SK-N-SH treated with all-trans-retinoic acid at 6 μM for 48 hours (cell line): ENCODE measurements at regions not wholly inside any gene's neighbourhood (a gene's known extent, or its start where the extent isn't known, plus 50 kb on each side); places are given as distances from the start of the nearest gene placed in this dataset.
"Not testable (repeated sequence)": the region's sequence is repeated elsewhere in the genome, so short reads cannot be mapped to it uniquely, and the experiment has no call there.

ENCODE experiments used
- ATAC-seq: fragments of 200-7000 bp; cut with Tn5 transposase; 3 replicates; pipeline ENCODE4 v1.9.1; 2020; ENCODE audit warnings: mild to moderate bottlenecking, moderate library complexity
- ARNTL ChIP-seq: fragments of 450-650 bp; formaldehyde crosslinking; IDR thresholded peaks from 2 replicates; pipeline ENCODE4 v1.5.0; 2020; ENCODE audit warnings: low read depth, mild to moderate bottlenecking, moderate library complexity, borderline replicate concordance
- BACH2 ChIP-seq: fragments of 250-450 bp; sonication (Bioruptor Pico); IDR thresholded peaks from 2 replicates; pipeline ENCODE4 v1.9.0; 2021; ENCODE audit warnings: mild to moderate bottlenecking, borderline replicate concordance
- CSDC2 ChIP-seq: fragments of 250-450 bp; sonication (Bioruptor Pico); IDR thresholded peaks from 2 replicates; pipeline ENCODE4 v1.5.0; 2020; ENCODE audit warnings: mild to moderate bottlenecking, moderate library complexity
- ESRRG ChIP-seq: fragments of 250-450 bp; sonication (Bioruptor Pico); IDR thresholded peaks from 2 replicates; pipeline ENCODE4 v1.6.1; 2021; ENCODE audit warnings: mild to moderate bottlenecking
- GLIS3 ChIP-seq: fragments of 250-450 bp; sonication (Bioruptor Pico); IDR thresholded peaks from 2 replicates; pipeline ENCODE4 v1.5.0; 2020; ENCODE audit warnings: mild to moderate bottlenecking, moderate library complexity
- ISL1 ChIP-seq: fragments of 250-450 bp; sonication (Bioruptor Pico); IDR thresholded peaks from 2 replicates; pipeline ENCODE4 v2.1.2; 2022; ENCODE audit warnings: mild to moderate bottlenecking, moderate library complexity
- OSR1 ChIP-seq: fragments of 250-450 bp; sonication (Bioruptor Pico); IDR thresholded peaks from 2 replicates; pipeline ENCODE4 v1.8.0; 2022; ENCODE audit warnings: moderate library complexity, mild to moderate bottlenecking, inconsistent platforms
- PPARA ChIP-seq: fragments of 250-450 bp; sonication (Bioruptor Pico); IDR thresholded peaks from 2 replicates; pipeline ENCODE4 v1.5.0; 2020; ENCODE audit warnings: mild to moderate bottlenecking, borderline replicate concordance
- RARB ChIP-seq: fragments of 250-450 bp; sonication (Bioruptor Pico); IDR thresholded peaks from 2 replicates; pipeline ENCODE4 v1.8.0; 2021; ENCODE audit warnings: mild to moderate bottlenecking, moderate library complexity
- SNAI2 ChIP-seq: fragments of 250-450 bp; sonication (Bioruptor Pico); IDR thresholded peaks from 2 replicates; pipeline ENCODE4 v1.5.0; 2020; ENCODE audit warnings: mild to moderate bottlenecking, moderate library complexity
- TCF4 ChIP-seq: fragments of 250-450 bp; sonication (Bioruptor Pico); IDR thresholded peaks from 2 replicates; pipeline ENCODE4 v1.8.0; 2021; ENCODE audit warnings: mild to moderate bottlenecking, moderate library complexity, borderline replicate concordance
- TOX ChIP-seq: fragments of 250-450 bp; sonication (Bioruptor Pico); IDR thresholded peaks from 2 replicates; pipeline ENCODE4 v1.8.0; 2021; ENCODE audit warnings: mild to moderate bottlenecking, moderate library complexity, borderline replicate concordance
- ZC3H10 ChIP-seq: fragments of 250-450 bp; sonication (Bioruptor Pico); IDR thresholded peaks from 2 replicates; pipeline ENCODE4 v1.5.1; 2021; ENCODE audit warnings: mild to moderate bottlenecking, moderate library complexity
- ZFP3 ChIP-seq: fragments of 250-450 bp; sonication (Bioruptor Pico); IDR thresholded peaks from 2 replicates; pipeline ENCODE4 v1.5.0; 2020; ENCODE audit warnings: mild to moderate bottlenecking, moderate library complexity
- ZNF565 ChIP-seq: fragments of 450-650 bp; formaldehyde crosslinking; conservative IDR thresholded peaks from 2 replicates; pipeline ENCODE4 v1.5.0; 2020; ENCODE audit warnings: low read depth, mild to moderate bottlenecking, moderate library complexity
- ZNF70 ChIP-seq: fragments of 450-650 bp; formaldehyde crosslinking; IDR thresholded peaks from 2 replicates; pipeline ENCODE4 v1.5.0; 2020; ENCODE audit warnings: mild to moderate bottlenecking, moderate library complexity
- ZNF8 ChIP-seq: fragments of 450-650 bp; formaldehyde crosslinking; IDR thresholded peaks from 2 replicates; pipeline ENCODE4 v1.5.0; 2020; ENCODE audit warnings: mild to moderate bottlenecking, moderate library complexity
- TF ChIP-seq, protein P1 (sequence below): fragments of 250-450 bp; sonication (Bioruptor Pico); IDR thresholded peaks from 2 replicates; pipeline ENCODE4 v1.8.0; 2021; ENCODE audit warnings: low read depth, mild to moderate bottlenecking, moderate library complexity, borderline replicate concordance
- TF ChIP-seq, protein P2 (sequence below): fragments of 250-450 bp; sonication (Bioruptor Pico); IDR thresholded peaks from 2 replicates; pipeline ENCODE4 v1.5.1; 2021; ENCODE audit warnings: mild to moderate bottlenecking, moderate library complexity
- TF ChIP-seq, protein P3 (sequence below): fragments of 250-450 bp; sonication (Bioruptor Pico); IDR thresholded peaks from 2 replicates; pipeline ENCODE4 v1.8.0; 2020; ENCODE audit warnings: mild to moderate bottlenecking, moderate library complexity, borderline replicate concordance
- TF ChIP-seq, protein P4 (sequence below): fragments of 250-450 bp; sonication (Bioruptor Pico); IDR thresholded peaks from 2 replicates; pipeline ENCODE4 v1.5.1; 2020; ENCODE audit warnings: low read depth, mild to moderate bottlenecking, moderate library complexity

DNA sequence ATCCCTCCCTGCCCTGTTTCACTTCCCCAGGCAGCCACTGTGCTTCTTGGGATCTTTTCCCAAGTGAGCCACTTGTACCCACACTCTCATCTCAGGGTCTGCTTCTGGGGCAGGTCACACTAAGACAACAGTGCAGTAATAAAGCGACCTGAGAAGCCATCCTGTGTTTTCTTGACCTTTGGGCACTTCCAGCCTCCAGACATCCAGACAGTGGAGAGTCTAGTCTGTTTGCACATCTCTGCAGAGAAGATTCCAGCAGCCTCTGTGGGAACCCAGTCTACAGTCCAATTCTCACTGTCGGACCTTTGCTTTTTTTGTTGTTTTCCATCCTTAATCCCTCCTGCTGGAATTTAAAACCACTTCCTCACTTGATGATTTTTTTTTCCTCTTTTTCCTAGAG is 50.3 kb upstream of the ATP6AP2 start:
- TF ChIP-seq ZNF70 (CRISPR knock-in tag): no peak
- no peak for TF ChIP-seq ESRRG (CRISPR knock-in tag)
- no peak for TF ChIP-seq PPARA
- TF ChIP-seq, protein P1, sequence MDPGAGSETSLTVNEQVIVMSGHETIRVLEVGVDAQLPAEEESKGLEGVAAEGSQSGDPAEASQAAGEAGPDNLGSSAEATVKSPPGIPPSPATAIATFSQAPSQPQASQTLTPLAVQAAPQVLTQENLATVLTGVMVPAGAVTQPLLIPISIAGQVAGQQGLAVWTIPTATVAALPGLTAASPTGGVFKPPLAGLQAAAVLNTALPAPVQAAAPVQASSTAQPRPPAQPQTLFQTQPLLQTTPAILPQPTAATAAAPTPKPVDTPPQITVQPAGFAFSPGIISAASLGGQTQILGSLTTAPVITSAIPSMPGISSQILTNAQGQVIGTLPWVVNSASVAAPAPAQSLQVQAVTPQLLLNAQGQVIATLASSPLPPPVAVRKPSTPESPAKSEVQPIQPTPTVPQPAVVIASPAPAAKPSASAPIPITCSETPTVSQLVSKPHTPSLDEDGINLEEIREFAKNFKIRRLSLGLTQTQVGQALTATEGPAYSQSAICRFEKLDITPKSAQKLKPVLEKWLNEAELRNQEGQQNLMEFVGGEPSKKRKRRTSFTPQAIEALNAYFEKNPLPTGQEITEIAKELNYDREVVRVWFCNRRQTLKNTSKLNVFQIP (CRISPR knock-in tag): no peak
- TF ChIP-seq, protein P2, sequence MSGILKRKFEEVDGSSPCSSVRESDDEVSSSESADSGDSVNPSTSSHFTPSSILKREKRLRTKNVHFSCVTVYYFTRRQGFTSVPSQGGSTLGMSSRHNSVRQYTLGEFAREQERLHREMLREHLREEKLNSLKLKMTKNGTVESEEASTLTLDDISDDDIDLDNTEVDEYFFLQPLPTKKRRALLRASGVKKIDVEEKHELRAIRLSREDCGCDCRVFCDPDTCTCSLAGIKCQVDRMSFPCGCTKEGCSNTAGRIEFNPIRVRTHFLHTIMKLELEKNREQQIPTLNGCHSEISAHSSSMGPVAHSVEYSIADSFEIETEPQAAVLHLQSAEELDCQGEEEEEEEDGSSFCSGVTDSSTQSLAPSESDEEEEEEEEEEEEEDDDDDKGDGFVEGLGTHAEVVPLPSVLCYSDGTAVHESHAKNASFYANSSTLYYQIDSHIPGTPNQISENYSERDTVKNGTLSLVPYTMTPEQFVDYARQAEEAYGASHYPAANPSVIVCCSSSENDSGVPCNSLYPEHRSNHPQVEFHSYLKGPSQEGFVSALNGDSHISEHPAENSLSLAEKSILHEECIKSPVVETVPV: no peak
- no peak for TF ChIP-seq ISL1 (CRISPR knock-in tag)
- no peak for TF ChIP-seq RARB (CRISPR knock-in tag)
- TF ChIP-seq ZNF565 (CRISPR knock-in tag): no peak
- no peak for TF ChIP-seq ARNTL (CRISPR knock-in tag)
- TF ChIP-seq BACH2: no peak
- TF ChIP-seq, protein P3, sequence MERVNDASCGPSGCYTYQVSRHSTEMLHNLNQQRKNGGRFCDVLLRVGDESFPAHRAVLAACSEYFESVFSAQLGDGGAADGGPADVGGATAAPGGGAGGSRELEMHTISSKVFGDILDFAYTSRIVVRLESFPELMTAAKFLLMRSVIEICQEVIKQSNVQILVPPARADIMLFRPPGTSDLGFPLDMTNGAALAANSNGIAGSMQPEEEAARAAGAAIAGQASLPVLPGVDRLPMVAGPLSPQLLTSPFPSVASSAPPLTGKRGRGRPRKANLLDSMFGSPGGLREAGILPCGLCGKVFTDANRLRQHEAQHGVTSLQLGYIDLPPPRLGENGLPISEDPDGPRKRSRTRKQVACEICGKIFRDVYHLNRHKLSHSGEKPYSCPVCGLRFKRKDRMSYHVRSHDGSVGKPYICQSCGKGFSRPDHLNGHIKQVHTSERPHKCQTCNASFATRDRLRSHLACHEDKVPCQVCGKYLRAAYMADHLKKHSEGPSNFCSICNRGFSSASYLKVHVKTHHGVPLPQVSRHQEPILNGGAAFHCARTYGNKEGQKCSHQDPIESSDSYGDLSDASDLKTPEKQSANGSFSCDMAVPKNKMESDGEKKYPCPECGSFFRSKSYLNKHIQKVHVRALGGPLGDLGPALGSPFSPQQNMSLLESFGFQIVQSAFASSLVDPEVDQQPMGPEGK (CRISPR knock-in tag): no peak
- no peak for TF ChIP-seq ZFP3 (CRISPR knock-in tag)
- TF ChIP-seq GLIS3: no peak
- TF ChIP-seq, all 23 proteins: peak for 0
- no peak for ATAC-seq

DNA sequence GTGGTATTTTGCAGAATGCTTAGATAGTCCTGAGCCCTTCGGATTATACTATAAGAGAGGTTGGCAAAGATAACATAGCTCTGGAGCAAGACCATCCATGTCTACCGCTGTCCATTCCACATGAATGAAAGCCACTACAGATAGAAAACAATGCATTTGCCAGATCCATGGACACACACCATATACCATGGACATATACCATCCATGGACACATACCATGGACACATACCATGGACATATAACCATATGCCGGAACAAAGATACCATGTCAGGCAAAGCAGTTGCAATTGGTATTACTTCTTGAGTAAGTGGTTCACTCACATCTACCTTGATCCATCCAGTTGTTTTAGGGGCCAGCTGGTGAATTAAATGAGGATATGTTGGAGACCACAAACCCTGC is 53.2 kb upstream of the ATP6AP2 start:
- no peak for ATAC-seq
- TF ChIP-seq PPARA (no peak), RARB (CRISPR knock-in tag) (no peak), SNAI2 (CRISPR knock-in tag) (no peak), TOX (no peak), ZNF565 (CRISPR knock-in tag) (no peak), ARNTL (CRISPR knock-in tag) (no peak), ESRRG (CRISPR knock-in tag) (no peak), ISL1 (CRISPR knock-in tag) (no peak)
- TF ChIP-seq, protein P1 (CRISPR knock-in tag): no peak

DNA sequence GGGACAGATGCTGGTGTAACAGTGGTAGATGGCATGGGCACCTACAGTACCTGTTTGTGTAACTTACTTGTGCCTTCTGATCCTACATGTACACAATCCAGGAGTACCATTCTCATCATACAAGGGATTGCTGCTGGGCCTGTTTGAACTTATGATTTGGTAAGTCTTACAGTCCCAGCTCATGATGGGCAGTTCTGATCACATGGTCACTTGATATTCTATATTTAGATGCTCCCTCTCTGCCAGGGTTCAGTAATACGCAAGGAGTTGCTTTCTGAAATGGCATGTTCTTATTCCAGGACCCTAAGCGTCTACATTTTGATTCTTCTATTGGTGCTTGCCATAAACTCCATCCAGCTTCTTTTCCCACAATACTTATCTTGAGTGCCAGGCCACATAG is 54.4 kb upstream of the ATP6AP2 start:
- TF ChIP-seq, protein P1 (CRISPR knock-in tag): no peak
- TF ChIP-seq OSR1 (CRISPR knock-in tag) (no peak), ARNTL (CRISPR knock-in tag) (no peak), RARB (CRISPR knock-in tag) (no peak), ZFP3 (CRISPR knock-in tag) (no peak), PPARA (no peak), GLIS3 (no peak), ZNF70 (CRISPR knock-in tag) (no peak), BACH2 (no peak), ISL1 (CRISPR knock-in tag) (no peak), ZNF565 (CRISPR knock-in tag) (no peak), ZC3H10 (CRISPR knock-in tag) (no peak), TCF4 (CRISPR knock-in tag) (no peak), ZNF8 (CRISPR knock-in tag) (no peak), TOX (no peak), CSDC2 (CRISPR knock-in tag) (no peak)
- TF ChIP-seq, protein P3 (CRISPR knock-in tag): no peak
- TF ChIP-seq, protein P4, sequence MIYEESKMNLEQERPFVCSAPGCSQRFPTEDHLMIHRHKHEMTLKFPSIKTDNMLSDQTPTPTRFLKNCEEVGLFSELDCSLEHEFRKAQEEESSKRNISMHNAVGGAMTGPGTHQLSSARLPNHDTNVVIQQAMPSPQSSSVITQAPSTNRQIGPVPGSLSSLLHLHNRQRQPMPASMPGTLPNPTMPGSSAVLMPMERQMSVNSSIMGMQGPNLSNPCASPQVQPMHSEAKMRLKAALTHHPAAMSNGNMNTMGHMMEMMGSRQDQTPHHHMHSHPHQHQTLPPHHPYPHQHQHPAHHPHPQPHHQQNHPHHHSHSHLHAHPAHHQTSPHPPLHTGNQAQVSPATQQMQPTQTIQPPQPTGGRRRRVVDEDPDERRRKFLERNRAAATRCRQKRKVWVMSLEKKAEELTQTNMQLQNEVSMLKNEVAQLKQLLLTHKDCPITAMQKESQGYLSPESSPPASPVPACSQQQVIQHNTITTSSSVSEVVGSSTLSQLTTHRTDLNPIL (CRISPR knock-in tag): no peak
- TF ChIP-seq, protein P2: no peak
- ATAC-seq: no peak

DNA sequence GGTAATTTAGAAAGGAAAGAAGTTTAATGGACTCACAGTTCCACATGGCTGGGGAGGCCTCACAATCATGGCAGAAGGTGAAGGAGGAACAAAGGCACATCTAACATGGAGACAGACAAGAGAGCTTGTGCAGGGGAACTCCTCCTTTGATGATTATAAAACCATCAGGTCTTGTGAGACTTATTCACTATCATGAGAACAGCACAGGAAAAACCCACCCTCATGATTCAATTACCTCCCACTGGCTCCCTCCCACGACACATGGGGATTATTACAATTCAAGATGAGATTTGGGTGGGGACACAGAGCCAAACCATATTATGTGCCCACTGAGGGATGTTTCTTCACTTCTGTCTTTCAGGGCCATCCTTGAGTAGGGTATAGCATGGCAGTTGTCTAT is 54.9 kb upstream of the ATP6AP2 start:
- ATAC-seq: not testable (repeated sequence)
